T-helper 2 cell (primary cell): ENCODE measurements at regions not wholly inside any gene's neighbourhood (a gene's known extent, or its start where the extent isn't known, plus 50 kb on each side); places are given as distances from the start of the nearest gene placed in this dataset.
"Not testable (repeated sequence)": the region's sequence is repeated elsewhere in the genome, so short reads cannot be mapped to it uniquely, and the experiment has no call there.

ENCODE experiments used
- DNase-seq, 5 experiments: peaks; one replicate each; pipeline versions ENCODE4 v3.0.0 to v3.0.0-alpha.2; 2012 to 2022

- not testable (repeated sequence) for DNase-seq
These were observed 91.3 kb upstream of the PCED1B start for GRCh38 chr12:46988122-46988521.

GRCh38 chr12:46990211-46990610, 89.2 kb upstream of the PCED1B start:
- DNase-seq = no peak

- DNase-seq = not testable (repeated sequence)
These were observed 87.4 kb upstream of the PCED1B start for GRCh38 chr12:46992051-46992450.

- no peak for DNase-seq
These were observed 80.5 kb upstream of the PCED1B start for GRCh38 chr12:46998811-46999368.

GRCh38 chr12:47004634-47005033, 74.8 kb upstream of the PCED1B start:
- DNase-seq = no peak

GRCh38 chr12:47007048-47007447, 72.4 kb upstream of the PCED1B start:
- DNase-seq = no peak

GRCh38 chr12:47012552-47012951, 66.9 kb upstream of the PCED1B start:
- DNase-seq = no peak

GRCh38 chr12:47014474-47014873, 64.9 kb upstream of the PCED1B start:
- no peak for DNase-seq

- DNase-seq = no peak
These were observed 64.0 kb upstream of the PCED1B start for GRCh38 chr12:47015381-47015780.

GRCh38 chr12:47017041-47017713, 62.2 kb upstream of the PCED1B start:
- DNase-seq = no peak

GRCh38 chr12:47017901-47018475, 61.4 kb upstream of the PCED1B start:
- no peak for DNase-seq

- no peak for DNase-seq
These were observed 59.1 kb upstream of the PCED1B start for GRCh38 chr12:47020211-47020821.

- peak in 2 of 5 experiments; percentile 16 to 59 for DNase-seq
These were observed 58.1 kb upstream of the PCED1B start for GRCh38 chr12:47021298-47021697.

GRCh38 chr12:47022296-47022695, 57.1 kb upstream of the PCED1B start:
- DNase-seq = peak in 1 of 5 experiments; percentile 26

GRCh38 chr12:47023311-47023710, 56.1 kb upstream of the PCED1B start:
- DNase-seq = peak in 1 of 5 experiments; percentile 17

GRCh38 chr12:47023953-47024352, 55.5 kb upstream of the PCED1B start:
- DNase-seq = no peak

- no peak for DNase-seq
These were observed 55.0 kb upstream of the PCED1B start for GRCh38 chr12:47024463-47024862.

- no peak for DNase-seq
These were observed 54.1 kb upstream of the PCED1B start for GRCh38 chr12:47025349-47025748.

GRCh38 chr12:47025798-47026197, 53.6 kb upstream of the PCED1B start:
- no peak for DNase-seq

- no peak for DNase-seq
These were observed 53.1 kb upstream of the PCED1B start for GRCh38 chr12:47026291-47026690.
